ENCODE measurements at regions not wholly inside any gene's neighbourhood (a gene's known extent, or its start where the extent isn't known, plus 50 kb on each side); places are given as distances from the start of the nearest gene placed in this dataset.

DNA sequence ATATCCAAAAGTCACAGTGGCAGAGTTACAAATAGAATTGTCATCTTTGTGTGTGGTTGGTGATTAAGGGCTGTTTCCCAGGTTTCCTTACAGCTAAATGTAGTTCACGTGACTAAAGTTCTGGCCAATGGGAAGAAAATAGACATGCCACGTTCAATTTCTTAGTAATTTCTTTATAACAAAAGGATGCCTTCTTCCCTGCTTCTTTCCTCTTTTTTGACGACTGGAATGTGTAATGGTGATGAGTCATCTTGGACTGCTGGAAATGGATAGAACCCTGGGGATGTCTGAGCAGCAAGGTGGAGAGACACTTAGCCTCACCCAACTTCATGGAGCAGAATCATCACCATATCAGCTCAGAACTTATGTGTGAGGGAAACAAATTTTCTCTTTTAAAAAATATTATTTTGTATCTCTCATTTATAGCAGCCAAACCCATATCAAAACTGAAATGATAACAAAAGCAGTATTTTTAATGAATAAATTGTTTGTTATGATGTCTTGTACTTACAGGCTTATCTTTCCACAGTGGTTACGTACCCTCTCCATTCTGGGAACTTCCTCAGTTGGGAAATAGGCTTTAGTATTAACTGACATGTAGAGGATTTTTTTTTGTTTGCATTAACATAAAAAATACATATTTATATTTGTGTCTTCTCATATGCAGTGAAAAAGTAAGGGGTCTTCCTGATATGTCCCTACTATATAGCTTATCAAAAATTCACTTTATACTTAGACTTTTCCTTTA is 91.1 kb upstream of the CDH2 start:
- TF ChIP-seq, protein P1, sequence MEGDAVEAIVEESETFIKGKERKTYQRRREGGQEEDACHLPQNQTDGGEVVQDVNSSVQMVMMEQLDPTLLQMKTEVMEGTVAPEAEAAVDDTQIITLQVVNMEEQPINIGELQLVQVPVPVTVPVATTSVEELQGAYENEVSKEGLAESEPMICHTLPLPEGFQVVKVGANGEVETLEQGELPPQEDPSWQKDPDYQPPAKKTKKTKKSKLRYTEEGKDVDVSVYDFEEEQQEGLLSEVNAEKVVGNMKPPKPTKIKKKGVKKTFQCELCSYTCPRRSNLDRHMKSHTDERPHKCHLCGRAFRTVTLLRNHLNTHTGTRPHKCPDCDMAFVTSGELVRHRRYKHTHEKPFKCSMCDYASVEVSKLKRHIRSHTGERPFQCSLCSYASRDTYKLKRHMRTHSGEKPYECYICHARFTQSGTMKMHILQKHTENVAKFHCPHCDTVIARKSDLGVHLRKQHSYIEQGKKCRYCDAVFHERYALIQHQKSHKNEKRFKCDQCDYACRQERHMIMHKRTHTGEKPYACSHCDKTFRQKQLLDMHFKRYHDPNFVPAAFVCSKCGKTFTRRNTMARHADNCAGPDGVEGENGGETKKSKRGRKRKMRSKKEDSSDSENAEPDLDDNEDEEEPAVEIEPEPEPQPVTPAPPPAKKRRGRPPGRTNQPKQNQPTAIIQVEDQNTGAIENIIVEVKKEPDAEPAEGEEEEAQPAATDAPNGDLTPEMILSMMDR (conservative IDR thresholded peaks at IDR 0.05; ENCODE audit: low read depth, low read length): no peak
- no peak for TF ChIP-seq EZH2 (IDR thresholded peaks at IDR 0.05; ENCODE audit: borderline replicate concordance, low read depth, low read length, poor library complexity, severe bottlenecking)

Measured in A673 (cell line).